GM10266 (cell line): ENCODE measurements at regions not wholly inside any gene's neighbourhood (a gene's known extent, or its start where the extent isn't known, plus 50 kb on each side); places are given as distances from the start of the nearest gene placed in this dataset.
A peak's percentile ranks its signal among the peaks of the same experiment; 100 is the strongest.

Experiments used
- DNase-seq: peaks from one replicate; pipeline ENCODE4 v3.0.0; 2012; ENCODE audit errors: extremely low spot score
- CTCF ChIP-seq: IDR thresholded peaks from 2 replicates; pipeline ENCODE4 v1.5.1; 2012; ENCODE audit warnings: mild to moderate bottlenecking, low read depth; ENCODE audit not compliant: control insufficient read depth, insufficient read depth; ENCODE audit errors: missing control alignments

GRCh38 chr5:121386334-121386733 is 465.3 kb upstream of the FTMT start:
- no peak for DNase-seq
- no peak for TF ChIP-seq CTCF

GRCh38 chr5:121396716-121397115 is 455.0 kb upstream of the FTMT start:
- no peak for DNase-seq

GRCh38 chr5:121399879-121400278 is 451.8 kb upstream of the FTMT start:
- no peak for TF ChIP-seq CTCF
- peak; percentile 3 for DNase-seq

More at GRCh38 chr5:121396716-121397115, 455.0 kb upstream of the FTMT start:
- no peak for TF ChIP-seq CTCF

- TF ChIP-seq CTCF: no peak
- DNase-seq: no peak
Observed at GRCh38 chr5:121408778-121409177, 442.9 kb upstream of the FTMT start.

- no peak for DNase-seq
- no peak for TF ChIP-seq CTCF
Observed at GRCh38 chr5:121415270-121415669, 436.4 kb upstream of the FTMT start.

GRCh38 chr5:121421646-121422045 is 430.0 kb upstream of the FTMT start:
- DNase-seq: no peak
- TF ChIP-seq CTCF: no peak

GRCh38 chr5:121424976-121425375 is 426.7 kb upstream of the FTMT start:
- no peak for TF ChIP-seq CTCF
- DNase-seq: no peak
